ENCODE measurements at regions not wholly inside any gene's neighbourhood (a gene's known extent, or its start where the extent isn't known, plus 50 kb on each side); places are given as distances from the start of the nearest gene placed in this dataset.

GRCh38 chr7:428927-429827, 90.5 kb downstream of the PDGFA start:
- H3K27ac ChIP-seq (ENCODE audit: low read depth, low read length): no peak overlapping the region
- H3K9ac ChIP-seq (ENCODE audit: low read length): no peak overlapping the region
- H3K27me3 ChIP-seq (ENCODE audit: control insufficient read depth, insufficient read depth, low read length): no peaks in the 10 kb centered on the region; the same call in 1 of the 2 replicates
- H3K4me1 ChIP-seq (ENCODE audit: control insufficient read depth, insufficient read depth, low read length): peaks cover 5% of the 10 kb centered on the region; the same call in 1 of the 2 replicates
- H3K36me3 ChIP-seq (ENCODE audit: control insufficient read depth, insufficient read depth, low read length): no peaks in the 10 kb centered on the region
- peaks cover 7% of the 10 kb centered on the region; the same call in 1 of the 2 replicates for H3K9me3 ChIP-seq (ENCODE audit: control insufficient read depth, insufficient read depth, low read depth, low read length)
- no peak overlapping the region for H3K4me3 ChIP-seq (ENCODE audit: low read depth, low read length)

GRCh38 chr7:429828-430180, 89.8 kb downstream of the PDGFA start:
- no peak overlapping the region for H3K9ac ChIP-seq (ENCODE audit: low read length)
- H3K4me1 ChIP-seq (ENCODE audit: control insufficient read depth, insufficient read depth, low read length): peaks cover 9% of the 10 kb centered on the region
- H3K27me3 ChIP-seq (ENCODE audit: control insufficient read depth, insufficient read depth, low read length): no peaks in the 10 kb centered on the region; the same call in 1 of the 2 replicates
- H3K36me3 ChIP-seq (ENCODE audit: control insufficient read depth, insufficient read depth, low read length): no peaks in the 10 kb centered on the region
- H3K27ac ChIP-seq (ENCODE audit: low read depth, low read length): no peak overlapping the region
- peaks cover 7% of the 10 kb centered on the region; the same call in 1 of the 2 replicates for H3K9me3 ChIP-seq (ENCODE audit: control insufficient read depth, insufficient read depth, low read depth, low read length)
- no peak overlapping the region for H3K4me3 ChIP-seq (ENCODE audit: low read depth, low read length)

- no peak overlapping the region for H3K27ac ChIP-seq (ENCODE audit: low read depth, low read length)
These were observed 88.6 kb downstream of the PDGFA start for GRCh38 chr7:431041-431440.

GRCh38 chr7:431658-432111, 88.0 kb downstream of the PDGFA start:
- Histone ChIP-seq H3K9me3 (ENCODE audit: control insufficient read depth, insufficient read depth, low read depth, low read length) (peaks cover 7% of the 10 kb centered on the region; the same call in 1 of the 2 replicates), H3K27ac (ENCODE audit: low read depth, low read length) (no peak overlapping the region), H3K4me3 (ENCODE audit: low read depth, low read length) (no peak overlapping the region), H3K36me3 (ENCODE audit: control insufficient read depth, insufficient read depth, low read length) (no peaks in the 10 kb centered on the region), H3K27me3 (ENCODE audit: control insufficient read depth, insufficient read depth, low read length) (peaks cover 5% of the 10 kb centered on the region; the same call in 1 of the 2 replicates), H3K4me1 (ENCODE audit: control insufficient read depth, insufficient read depth, low read length) (peaks cover 15% of the 10 kb centered on the region), H3K9ac (ENCODE audit: low read length) (no peak overlapping the region)

More at GRCh38 chr7:431041-431440, 88.6 kb downstream of the PDGFA start:
- Histone ChIP-seq H3K4me1 (ENCODE audit: control insufficient read depth, insufficient read depth, low read length) (peaks cover 15% of the 10 kb centered on the region), H3K9ac (ENCODE audit: low read length) (no peak overlapping the region), H3K4me3 (ENCODE audit: low read depth, low read length) (no peak overlapping the region), H3K36me3 (ENCODE audit: control insufficient read depth, insufficient read depth, low read length) (no peaks in the 10 kb centered on the region), H3K27me3 (ENCODE audit: control insufficient read depth, insufficient read depth, low read length) (peaks cover 5% of the 10 kb centered on the region; the same call in 1 of the 2 replicates), H3K9me3 (ENCODE audit: control insufficient read depth, insufficient read depth, low read depth, low read length) (peaks cover 7% of the 10 kb centered on the region; the same call in 1 of the 2 replicates)

- H3K27me3 ChIP-seq (ENCODE audit: control insufficient read depth, insufficient read depth, low read length): peaks cover 5% of the 10 kb centered on the region; the same call in 1 of the 2 replicates
- H3K9me3 ChIP-seq (ENCODE audit: control insufficient read depth, insufficient read depth, low read depth, low read length): peaks cover 7% of the 10 kb centered on the region; the same call in 1 of the 2 replicates
- no peak overlapping the region for H3K9ac ChIP-seq (ENCODE audit: low read length)
- H3K36me3 ChIP-seq (ENCODE audit: control insufficient read depth, insufficient read depth, low read length): no peaks in the 10 kb centered on the region
- peaks cover 18% of the 10 kb centered on the region for H3K4me1 ChIP-seq (ENCODE audit: control insufficient read depth, insufficient read depth, low read length)
- no peak overlapping the region for H3K27ac ChIP-seq (ENCODE audit: low read depth, low read length)
- H3K4me3 ChIP-seq (ENCODE audit: low read depth, low read length): no peak overlapping the region
These were observed 87.4 kb downstream of the PDGFA start for GRCh38 chr7:432256-432655.

- Histone ChIP-seq H3K9ac (ENCODE audit: low read length) (no peak overlapping the region), H3K36me3 (ENCODE audit: control insufficient read depth, insufficient read depth, low read length) (no peaks in the 10 kb centered on the region)
These were observed 86.7 kb downstream of the PDGFA start for GRCh38 chr7:432933-433332.

GRCh38 chr7:433558-433957, 86.1 kb downstream of the PDGFA start:
- Histone ChIP-seq H3K4me3 (ENCODE audit: low read depth, low read length) (no peak overlapping the region), H3K36me3 (ENCODE audit: control insufficient read depth, insufficient read depth, low read length) (no peaks in the 10 kb centered on the region), H3K9me3 (ENCODE audit: control insufficient read depth, insufficient read depth, low read depth, low read length) (peaks cover under 1% of the 10 kb centered on the region; the same call in 1 of the 2 replicates), H3K4me1 (ENCODE audit: control insufficient read depth, insufficient read depth, low read length) (peaks cover 19% of the 10 kb centered on the region), H3K27me3 (ENCODE audit: control insufficient read depth, insufficient read depth, low read length) (peaks cover 5% of the 10 kb centered on the region; the same call in 1 of the 2 replicates), H3K9ac (ENCODE audit: low read length) (no peak overlapping the region), H3K27ac (ENCODE audit: low read depth, low read length) (no peak overlapping the region)

More at GRCh38 chr7:432933-433332, 86.7 kb downstream of the PDGFA start:
- Histone ChIP-seq H3K27me3 (ENCODE audit: control insufficient read depth, insufficient read depth, low read length) (peaks cover 5% of the 10 kb centered on the region; the same call in 1 of the 2 replicates), H3K4me3 (ENCODE audit: low read depth, low read length) (no peak overlapping the region), H3K27ac (ENCODE audit: low read depth, low read length) (no peak overlapping the region), H3K4me1 (ENCODE audit: control insufficient read depth, insufficient read depth, low read length) (peaks cover 19% of the 10 kb centered on the region), H3K9me3 (ENCODE audit: control insufficient read depth, insufficient read depth, low read depth, low read length) (peaks cover 2% of the 10 kb centered on the region; the same call in 1 of the 2 replicates)

- peaks cover 5% of the 10 kb centered on the region; the same call in 1 of the 2 replicates for H3K27me3 ChIP-seq (ENCODE audit: control insufficient read depth, insufficient read depth, low read length)
- peak overlapping the region; percentile 50 for H3K9ac ChIP-seq (ENCODE audit: low read length)
- 0 out of 2 replicates have a peak overlapping the region, but pooled peaks have one; percentile 2 for H3K27ac ChIP-seq (ENCODE audit: low read depth, low read length)
- no peaks in the 10 kb centered on the region for H3K36me3 ChIP-seq (ENCODE audit: control insufficient read depth, insufficient read depth, low read length)
- H3K4me3 ChIP-seq (ENCODE audit: low read depth, low read length): peak overlapping the region; percentile 8; the same call in 1 of the 2 replicates
- H3K9me3 ChIP-seq (ENCODE audit: control insufficient read depth, insufficient read depth, low read depth, low read length): no peaks in the 10 kb centered on the region
- H3K4me1 ChIP-seq (ENCODE audit: control insufficient read depth, insufficient read depth, low read length): peaks cover 19% of the 10 kb centered on the region
These were observed 84.6 kb downstream of the PDGFA start for GRCh38 chr7:434891-435629.

- no peak overlapping the region for H3K9ac ChIP-seq (ENCODE audit: low read length)
- peak overlapping the region; percentile 8; the same call in 1 of the 2 replicates for H3K4me3 ChIP-seq (ENCODE audit: low read depth, low read length)
- H3K9me3 ChIP-seq (ENCODE audit: control insufficient read depth, insufficient read depth, low read depth, low read length): no peaks in the 10 kb centered on the region
- no peak overlapping the region for H3K27ac ChIP-seq (ENCODE audit: low read depth, low read length)
- peaks cover 5% of the 10 kb centered on the region; the same call in 1 of the 2 replicates for H3K27me3 ChIP-seq (ENCODE audit: control insufficient read depth, insufficient read depth, low read length)
- H3K36me3 ChIP-seq (ENCODE audit: control insufficient read depth, insufficient read depth, low read length): no peaks in the 10 kb centered on the region
- peaks cover 19% of the 10 kb centered on the region for H3K4me1 ChIP-seq (ENCODE audit: control insufficient read depth, insufficient read depth, low read length)
These were observed 83.8 kb downstream of the PDGFA start for GRCh38 chr7:435630-436366.
